ENCODE measurements at regions not wholly inside any gene's neighbourhood (a gene's known extent, or its start where the extent isn't known, plus 50 kb on each side); places are given as distances from the start of the nearest gene placed in this dataset.

GRCh38 chr14:104515059-104515810 is 64.3 kb upstream of the C14orf180 start:
- no peak for ATAC-seq
- H3K27ac Mint-ChIP-seq = no peak overlapping the region
- H3K9me3 Mint-ChIP-seq = peaks cover 0 to 14% (median 0%) of the 10 kb centered on the region in 9 donors
- H3K4me1 Mint-ChIP-seq = peaks cover 0 to 3% (median 0%) of the 10 kb centered on the region in 4 donors
- peaks cover 0 to 15% (median 9%) of the 10 kb centered on the region in 5 donors for H3K27me3 Mint-ChIP-seq
- no peak overlapping the region for H3K4me3 Mint-ChIP-seq
- POLR2A ChIA-PET = no interaction called here
- peaks cover 0 to 3% (median 0%) of the 10 kb centered on the region in 3 donors for H3K36me3 Mint-ChIP-seq
- DNase-seq = no peak

GRCh38 chr14:104515811-104516780 is 63.5 kb upstream of the C14orf180 start:
- Mint-ChIP-seq H3K27ac (no peak overlapping the region), H3K4me1 (peaks cover 0 to 3% (median 0%) of the 10 kb centered on the region in 4 donors), H3K9me3 (peaks cover 0 to 14% (median 0%) of the 10 kb centered on the region in 9 donors), H3K27me3 (peaks cover 0 to 15% (median 9%) of the 10 kb centered on the region in 5 donors), H3K36me3 (peaks cover 0 to 3% (median 0%) of the 10 kb centered on the region in 3 donors), H3K4me3 (no peak overlapping the region)
- ATAC-seq = no peak
- no peak for DNase-seq
- POLR2A ChIA-PET = no interaction called here

GRCh38 chr14:104516906-104517305 is 62.7 kb upstream of the C14orf180 start:
- H3K27ac Mint-ChIP-seq = peak overlapping the region in 1 of 10 donors; percentile 4
- H3K36me3 Mint-ChIP-seq = peaks cover 0 to 3% (median 0%) of the 10 kb centered on the region in 3 donors
- peaks cover 0 to 14% (median 8%) of the 10 kb centered on the region in 5 donors for H3K27me3 Mint-ChIP-seq
- peaks cover 0 to 3% (median 0%) of the 10 kb centered on the region in 4 donors for H3K4me1 Mint-ChIP-seq
- DNase-seq (no peak), ATAC-seq (no peak)
- POLR2A ChIA-PET = no interaction called here
- no peak overlapping the region for H3K4me3 Mint-ChIP-seq
- H3K9me3 Mint-ChIP-seq = peaks cover 0 to 14% (median 0%) of the 10 kb centered on the region in 9 donors

GRCh38 chr14:104517426-104517825 is 62.1 kb upstream of the C14orf180 start:
- Mint-ChIP-seq H3K4me1 (peaks cover 0 to 3% (median 0%) of the 10 kb centered on the region in 4 donors), H3K27me3 (peaks cover 0 to 11% (median 3%) of the 10 kb centered on the region in 5 donors), H3K4me3 (no peak overlapping the region), H3K9me3 (peaks cover 0 to 14% (median 0%) of the 10 kb centered on the region in 9 donors), H3K27ac (no peak overlapping the region), H3K36me3 (peaks cover 0 to 3% (median 0%) of the 10 kb centered on the region in 3 donors)
- no peak for DNase-seq
- no peak for ATAC-seq
- POLR2A ChIA-PET = no interaction called here

- Mint-ChIP-seq H3K36me3 (peaks cover 0 to 3% (median 0%) of the 10 kb centered on the region in 3 donors), H3K27me3 (peaks cover 0 to 11% (median 3%) of the 10 kb centered on the region in 5 donors), H3K4me3 (no peak overlapping the region), H3K27ac (no peak overlapping the region), H3K9me3 (peaks cover 0 to 14% (median 0%) of the 10 kb centered on the region in 9 donors), H3K4me1 (peaks cover 0 to 3% (median 0%) of the 10 kb centered on the region in 4 donors)
- POLR2A ChIA-PET = no interaction called here
- no peak for ATAC-seq
- DNase-seq = no peak
Measured at GRCh38 chr14:104517867-104518266, 61.7 kb upstream of the C14orf180 start.

- H3K9me3 Mint-ChIP-seq = peaks cover 0 to 14% (median 0%) of the 10 kb centered on the region in 9 donors
- no peak overlapping the region for H3K4me3 Mint-ChIP-seq
- no peak overlapping the region for H3K27ac Mint-ChIP-seq
- DNase-seq (no peak), ATAC-seq (no peak)
- peaks cover 0 to 3% (median 0%) of the 10 kb centered on the region in 4 donors for H3K4me1 Mint-ChIP-seq
- POLR2A ChIA-PET = no interaction called here
- H3K36me3 Mint-ChIP-seq = peaks cover 0 to 3% (median 0%) of the 10 kb centered on the region in 3 donors
- H3K27me3 Mint-ChIP-seq = peaks cover 0 to 11% (median 3%) of the 10 kb centered on the region in 5 donors
Measured at GRCh38 chr14:104518659-104519350, 60.8 kb upstream of the C14orf180 start.

- ATAC-seq (no peak), DNase-seq (no peak)
- Mint-ChIP-seq H3K4me1 (peaks cover 0 to 2% (median 0%) of the 10 kb centered on the region in 4 donors), H3K27ac (no peak overlapping the region), H3K36me3 (peaks cover 0 to 3% (median 0%) of the 10 kb centered on the region in 3 donors), H3K27me3 (peaks cover 0 to 10% (median 3%) of the 10 kb centered on the region in 5 donors), H3K9me3 (peaks cover 0 to 14% (median 0%) of the 10 kb centered on the region in 9 donors), H3K4me3 (no peak overlapping the region)
- POLR2A ChIA-PET = no interaction called here
Measured at GRCh38 chr14:104519721-104520120, 59.8 kb upstream of the C14orf180 start.

- Mint-ChIP-seq H3K27me3 (peaks cover 0 to 3% (median 0%) of the 10 kb centered on the region in 5 donors), H3K9me3 (peaks cover 0 to 19% (median 2%) of the 10 kb centered on the region in 9 donors), H3K36me3 (peaks cover 0 to 3% (median 2%) of the 10 kb centered on the region in 3 donors), H3K27ac (no peak overlapping the region), H3K4me3 (no peak overlapping the region), H3K4me1 (peaks cover 0 to 2% (median 0%) of the 10 kb centered on the region in 4 donors)
- POLR2A ChIA-PET = no interaction called here
- ATAC-seq (no peak), DNase-seq (no peak)
Measured at GRCh38 chr14:104520620-104521410, 58.7 kb upstream of the C14orf180 start.

- Mint-ChIP-seq H3K36me3 (peaks cover 0 to 3% (median 2%) of the 10 kb centered on the region in 3 donors), H3K9me3 (peaks cover 0 to 13% (median 5%) of the 10 kb centered on the region in 9 donors), H3K4me1 (peaks cover 0 to 6% (median 0%) of the 10 kb centered on the region in 4 donors), H3K27ac (peak overlapping the region in 1 of 10 donors; percentile 19), H3K4me3 (no peak overlapping the region), H3K27me3 (peaks cover 0 to 3% (median 0%) of the 10 kb centered on the region in 5 donors)
- ATAC-seq (no peak), DNase-seq (no peak)
- POLR2A ChIA-PET = no interaction called here
Measured at GRCh38 chr14:104521816-104522745, 57.5 kb upstream of the C14orf180 start.

- DNase-seq (no peak), ATAC-seq (no peak)
- H3K4me3 Mint-ChIP-seq = no peak overlapping the region
- peaks cover 0 to 14% (median 8%) of the 10 kb centered on the region in 4 donors for H3K4me1 Mint-ChIP-seq
- POLR2A ChIA-PET = no interaction called here
- H3K27ac Mint-ChIP-seq = no peak overlapping the region
- H3K36me3 Mint-ChIP-seq = peaks cover 0 to 5% (median 2%) of the 10 kb centered on the region in 3 donors
- H3K9me3 Mint-ChIP-seq = peaks cover 3 to 17% (median 8%) of the 10 kb centered on the region in 9 donors
- peaks cover 0 to 2% (median 0%) of the 10 kb centered on the region in 5 donors for H3K27me3 Mint-ChIP-seq
Measured at GRCh38 chr14:104522926-104523545, 56.5 kb upstream of the C14orf180 start.

Data from naive thymus-derived CD8-positive, alpha-beta T cell (primary cell).